Lung (tissue), 11 donors: ENCODE measurements at regions not wholly inside any gene's neighbourhood (a gene's known extent, or its start where the extent isn't known, plus 50 kb on each side); places are given as distances from the start of the nearest gene placed in this dataset.
"Not testable (repeated sequence)": the region's sequence is repeated elsewhere in the genome, so short reads cannot be mapped to it uniquely, and the experiment has no call there.

Source experiments
- ATAC-seq: fragments of 200-7000 bp; cut with Tn5 transposase; one replicate; pipeline ENCODE4 v1.9.1; 2020; ENCODE audit warnings: moderate number of reproducible peaks; ENCODE audit not compliant: insufficient read depth, low FRiP score
- DNase-seq, 3 donors: peaks; one replicate each; pipeline ENCODE4 v3.0.0-alpha.2; 2013 to 2017
- H3K27ac ChIP-seq, 2 donors: one replicate each; pipeline ENCODE4 v1.5.1; 2013; ENCODE audit warnings: mild to moderate bottlenecking in 2 of 2, moderate library complexity in 2 of 2, control low read depth in 1 of 2, inconsistent platforms in 1 of 2, low read depth in 1 of 2, low read length in 1 of 2
- H3K27me3 ChIP-seq, 3 donors: one replicate each; pipeline ENCODE4 v1.5.1; 2013; ENCODE audit warnings: low read length in 2 of 3; ENCODE audit not compliant: control insufficient read depth in 3 of 3, insufficient read depth in 3 of 3
- H3K36me3 ChIP-seq, 4 donors: one replicate each; pipeline ENCODE4 v1.5.1; 2013; ENCODE audit warnings: low read length in 4 of 4, mild to moderate bottlenecking in 1 of 4, moderate library complexity in 1 of 4; ENCODE audit not compliant: control insufficient read depth in 4 of 4, insufficient read depth in 4 of 4
- H3K4me1 ChIP-seq, 5 donors: one replicate each; pipeline ENCODE4 v1.5.1; 2013; ENCODE audit warnings: low read length in 5 of 5, mild to moderate bottlenecking in 2 of 5, moderate library complexity in 1 of 5; ENCODE audit not compliant: control insufficient read depth in 5 of 5, insufficient read depth in 5 of 5
- H3K4me3 ChIP-seq: one replicate; pipeline ENCODE4 v1.5.1; 2013; ENCODE audit warnings: mild to moderate bottlenecking, control low read depth, moderate library complexity
- H3K9ac ChIP-seq, 2 donors: one replicate each; pipeline ENCODE4 v1.5.1; 2013; ENCODE audit warnings: low read length in 2 of 2, control low read depth in 1 of 2; ENCODE audit not compliant: insufficient read depth in 1 of 2
- H3K9me3 ChIP-seq, 4 donors: one replicate each; pipeline ENCODE4 v1.5.1; 2013; ENCODE audit warnings: low read length in 3 of 4, mild to moderate bottlenecking in 1 of 4, moderate library complexity in 1 of 4; ENCODE audit not compliant: control insufficient read depth in 4 of 4, insufficient read depth in 3 of 4
- CTCF ChIP-seq: IDR thresholded peaks from 2 replicates; pipeline ENCODE4 v1.5.1; 2012; ENCODE audit warnings: mild to moderate bottlenecking; ENCODE audit errors: control extremely low read depth, extremely low read depth
- WGBS, 2 donors: extraction: QIAGEN DNeasy Blood & Tissue Kit; methylation state at CpG; one replicate each; pipeline ENCODE4 v1.1.7; 2013; 5-methylcytosine and 5-hydroxymethylcytosine counted together
- donor health status: control.
- donor health status: control.
- donor health status: Bipolar disorder and iron deficiency.
- donor health status: healthy.
- donor health status: DM: yes; HTN: yes; CAD: no.

GRCh38 chr16:87037012-87037411 is 280.2 kb downstream of the C16orf95 start:
- DNase-seq (no peak), ATAC-seq (no peak)
- Histone ChIP-seq H3K9ac (no peak overlapping the region), H3K4me1 (peaks cover 0 to 6% (median 0%) of the 10 kb centered on the region in 5 donors), H3K9me3 (peaks cover 0 to 2% (median 0%) of the 10 kb centered on the region in 4 donors), H3K4me3 (no peak overlapping the region), H3K27ac (no peak overlapping the region), H3K27me3 (peaks cover 0 to 3% (median 3%) of the 10 kb centered on the region in 3 donors), H3K36me3 (no peaks in the 10 kb centered on the region)
- 85 to 91% methylated on average over 7 of the region's 7 CpGs for WGBS, 2 donors
- TF ChIP-seq CTCF, result no peak

GRCh38 chr16:87038528-87038927 is 278.7 kb downstream of the C16orf95 start:
- H3K4me3 ChIP-seq, H3K27ac ChIP-seq, H3K9ac ChIP-seq, DNase-seq, H3K4me1 ChIP-seq, ATAC-seq, H3K27me3 ChIP-seq, H3K9me3 ChIP-seq, H3K36me3 ChIP-seq: not testable (repeated sequence)
- WGBS, 2 donors, result 62 to 82% methylated on average over 3 of the region's 3 CpGs

GRCh38 chr16:87040169-87041117 is 276.7 kb downstream of the C16orf95 start:
- 85 to 86% methylated on average over 15 of the region's 15 CpGs for WGBS, 2 donors
- no peak overlapping the region for H3K27ac ChIP-seq
- H3K4me1 ChIP-seq, result peaks cover 0 to 11% (median 4%) of the 10 kb centered on the region in 5 donors
- H3K9ac ChIP-seq, result no peak overlapping the region
- TF ChIP-seq CTCF, result no peak
- no peak overlapping the region for H3K4me3 ChIP-seq
- ATAC-seq (no peak), DNase-seq (no peak)
- peaks cover 0 to 14% (median 3%) of the 10 kb centered on the region in 3 donors for H3K27me3 ChIP-seq
- no peaks in the 10 kb centered on the region for H3K9me3 ChIP-seq
- H3K36me3 ChIP-seq, result no peaks in the 10 kb centered on the region

GRCh38 chr16:87041286-87041685 is 275.9 kb downstream of the C16orf95 start:
- Histone ChIP-seq H3K27me3 (peaks cover 0 to 14% (median 3%) of the 10 kb centered on the region in 3 donors), H3K9me3 (no peaks in the 10 kb centered on the region), H3K4me3 (no peak overlapping the region), H3K36me3 (no peaks in the 10 kb centered on the region), H3K27ac (no peak overlapping the region), H3K4me1 (peaks cover 0 to 11% (median 4%) of the 10 kb centered on the region in 5 donors), H3K9ac (no peak overlapping the region)
- DNase-seq, result no peak
- TF ChIP-seq CTCF, result no peak
- WGBS, 2 donors, result 76 to 87% methylated on average over 16 of the region's 16 CpGs
- no peak for ATAC-seq
